ENCODE measurements at regions not wholly inside any gene's neighbourhood (a gene's known extent, or its start where the extent isn't known, plus 50 kb on each side); places are given as distances from the start of the nearest gene placed in this dataset.

DNA sequence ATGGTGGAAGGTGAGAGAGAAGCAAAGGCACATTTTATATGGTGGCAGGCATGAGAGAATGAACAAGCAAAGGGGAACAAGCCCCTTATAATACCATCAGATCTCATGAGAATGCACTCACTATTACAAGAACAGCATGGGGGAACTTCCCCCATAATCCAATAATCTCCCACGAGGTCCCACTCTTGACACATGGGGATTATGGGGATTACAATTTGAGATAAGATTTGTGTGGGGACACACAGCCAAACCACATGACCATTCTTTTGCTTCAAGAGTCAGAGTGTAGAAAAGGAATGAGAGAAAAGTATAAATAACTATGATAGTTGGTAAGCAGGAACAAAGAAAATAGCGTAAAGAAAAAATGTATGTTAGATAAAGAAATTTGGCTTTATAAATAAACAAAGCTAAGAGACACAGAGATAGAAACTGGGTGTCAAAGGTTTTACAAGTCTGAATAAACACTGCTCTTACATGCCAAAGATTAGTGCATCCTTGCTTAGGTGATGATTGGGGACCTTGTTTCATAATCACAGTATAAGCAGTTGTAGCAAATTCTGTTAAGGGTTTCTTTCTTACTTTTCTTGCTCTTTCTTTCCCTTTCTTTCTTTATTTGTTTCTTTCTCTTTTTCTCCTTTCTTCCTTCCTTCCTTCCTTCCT lies 91.9 kb upstream of the PAPPA start:
- 72% methylated on average over 2 of the region's 2 CpGs for WGBS (ENCODE audit: missing lambda C conversion rate)
- no peak overlapping the region for H3K4me2 ChIP-seq
- H3K4me3 ChIP-seq, result no peak overlapping the region
- FAIRE-seq (no peak), ATAC-seq (no peak), DNase-seq (ENCODE audit: low read depth in 1 of 2, low spot score in 1 of 2) (no peak)
- peaks cover 3% of the 10 kb centered on the region; the same call in 1 of the 3 replicates for H3K9me3 ChIP-seq
- POLR2A ChIA-PET, result no interaction called here
- H3K4me1 ChIP-seq, result peaks cover 6% of the 10 kb centered on the region; the same call in 1 of the 3 replicates
- CTCF ChIA-PET, result no interaction called here
- H3K27ac ChIP-seq, result no peak overlapping the region
- TF ChIP-seq FOSL2 (IDR thresholded peaks at IDR 0.05) (no peak), FOSL2 (CRISPR knock-in tag; IDR thresholded peaks at IDR 0.05) (no peak), HOXA7 (CRISPR knock-in tag; IDR thresholded peaks at IDR 0.05) (no peak), ZFP36 (IDR thresholded peaks at IDR 0.05; ENCODE audit: borderline replicate concordance, partially characterized antibody) (no peak), EP300 (IDR thresholded peaks at IDR 0.05) (no peak), EHF (CRISPR knock-in tag; IDR thresholded peaks at IDR 0.05) (no peak), PBX3 (IDR thresholded peaks at IDR 0.05) (no peak), HOXB5 (CRISPR knock-in tag; IDR thresholded peaks at IDR 0.05) (no peak), HOXB13 (CRISPR knock-in tag; IDR thresholded peaks at IDR 0.05; ENCODE audit: low read depth) (no peak), RARB (CRISPR knock-in tag; IDR thresholded peaks at IDR 0.05) (no peak), CHD4 (IDR thresholded peaks at IDR 0.05; ENCODE audit: borderline replicate concordance) (no peak), GATA3 (IDR thresholded peaks at IDR 0.05; ENCODE audit: borderline replicate concordance) (no peak), RAD21 (conservative IDR thresholded peaks at IDR 0.05 in 1 of 2, IDR thresholded peaks at IDR 0.05 in 1 of 2) (no peak), BHLHE40 (IDR thresholded peaks at IDR 0.05; ENCODE audit: low read depth, low read length) (no peak), MAZ (IDR thresholded peaks at IDR 0.05; ENCODE audit: borderline replicate concordance, low read depth, low read length) (no peak), RCOR1 (IDR thresholded peaks at IDR 0.05; ENCODE audit: low read depth, low read length) (no peak)

- Histone ChIP-seq H3K27ac (no peak overlapping the region), H3K4me3 (no peak overlapping the region), H3K4me2 (no peak overlapping the region), H3K4me1 (peaks cover 6% of the 10 kb centered on the region; the same call in 1 of the 3 replicates), H3K9me3 (peaks cover 3% of the 10 kb centered on the region; the same call in 1 of the 3 replicates)
- WGBS (ENCODE audit: missing lambda C conversion rate), result 94% methylated on average over 2 of the region's 2 CpGs
- no peak for TF ChIP-seq KDM1A (IDR thresholded peaks at IDR 0.05; ENCODE audit: low read depth)
- TF ChIP-seq NPAS2 (CRISPR knock-in tag; IDR thresholded peaks at IDR 0.05; ENCODE audit: borderline replicate concordance), result no peak
- TF ChIP-seq POLR2AphosphoS2 (conservative IDR thresholded peaks at IDR 0.05; ENCODE audit: low read length), result no peak
- no peak for TF ChIP-seq CBX8 (IDR thresholded peaks at IDR 0.05)
- no peak for TF ChIP-seq HOXB5 (CRISPR knock-in tag; IDR thresholded peaks at IDR 0.05)
- TF ChIP-seq PBX3 (IDR thresholded peaks at IDR 0.05), result no peak
- TF ChIP-seq ZNF302 (CRISPR knock-in tag; IDR thresholded peaks at IDR 0.05), result no peak
- TF ChIP-seq EP300 (IDR thresholded peaks at IDR 0.05), result no peak
- no peak for TF ChIP-seq CTCF (IDR thresholded peaks at IDR 0.05)
- TF ChIP-seq RAD21 (conservative IDR thresholded peaks at IDR 0.05 in 1 of 2, IDR thresholded peaks at IDR 0.05 in 1 of 2), result no peak
- TF ChIP-seq ZSCAN20 (CRISPR knock-in tag; IDR thresholded peaks at IDR 0.05), result no peak
- no peak for TF ChIP-seq RARB (CRISPR knock-in tag; IDR thresholded peaks at IDR 0.05)
- no peak for TF ChIP-seq RFX5 (IDR thresholded peaks at IDR 0.05)
- TF ChIP-seq EHMT2 (IDR thresholded peaks at IDR 0.05; ENCODE audit: low read depth), result no peak
- TF ChIP-seq, protein P1, sequence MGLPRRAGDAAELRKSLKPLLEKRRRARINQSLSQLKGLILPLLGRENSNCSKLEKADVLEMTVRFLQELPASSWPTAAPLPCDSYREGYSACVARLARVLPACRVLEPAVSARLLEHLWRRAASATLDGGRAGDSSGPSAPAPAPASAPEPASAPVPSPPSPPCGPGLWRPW (IDR thresholded peaks at IDR 0.05), result no peak
- TF ChIP-seq, protein P2, sequence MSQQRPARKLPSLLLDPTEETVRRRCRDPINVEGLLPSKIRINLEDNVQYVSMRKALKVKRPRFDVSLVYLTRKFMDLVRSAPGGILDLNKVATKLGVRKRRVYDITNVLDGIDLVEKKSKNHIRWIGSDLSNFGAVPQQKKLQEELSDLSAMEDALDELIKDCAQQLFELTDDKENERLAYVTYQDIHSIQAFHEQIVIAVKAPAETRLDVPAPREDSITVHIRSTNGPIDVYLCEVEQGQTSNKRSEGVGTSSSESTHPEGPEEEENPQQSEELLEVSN (IDR thresholded peaks at IDR 0.05; ENCODE audit: borderline replicate concordance, low read depth), result no peak
- TF ChIP-seq GATA3 (IDR thresholded peaks at IDR 0.05; ENCODE audit: borderline replicate concordance), result no peak
- TF ChIP-seq JUN (IDR thresholded peaks at IDR 0.05), result no peak
- no peak for TF ChIP-seq POLR2A (IDR thresholded peaks at IDR 0.05; ENCODE audit: low read length)
- no peak for TF ChIP-seq MYC (IDR thresholded peaks at IDR 0.05; ENCODE audit: borderline replicate concordance, low read length)
- ChIA-PET CTCF (interaction anchor here (0.8 kb wide), 1 partner anchor 13 kb away, joined by 3 read pairs; no protein-coding TSS in a partner anchor), POLR2A (no interaction called here)
- ATAC-seq (no peak), DNase-seq (ENCODE audit: low read depth in 1 of 2, low spot score in 1 of 2) (no peak), FAIRE-seq (no peak)
Measured at GRCh38 chr9:116062206-116062550, 91.4 kb upstream of the PAPPA start.
